H1 (cell line): ENCODE measurements at regions not wholly inside any gene's neighbourhood (a gene's known extent, or its start where the extent isn't known, plus 50 kb on each side); places are given as distances from the start of the nearest gene placed in this dataset.

Experiments
- CTCF ChIA-PET: fragments of 300-600 bp; sonication (Branson Sonifier 250); formaldehyde crosslinking; loops from one replicate; lab custom pipeline; 2021; ENCODE audit not compliant: partially characterized antibody; lab: Charles Lee
- POLR2A ChIA-PET: fragments of 300-600 bp; sonication (Branson Sonifier 250); formaldehyde crosslinking; loops from one replicate; lab custom pipeline; 2021; ENCODE audit warnings: inconsistent platforms; ENCODE audit not compliant: partially characterized antibody; lab: Charles Lee
- DNase-seq, 2 experiments: peaks; one replicate each; pipeline versions ENCODE4 v3.0.0 to v3.0.0-alpha.2; 2010 to 2022; ENCODE audit warnings: low spot score in 2 of 2, low read depth in 1 of 2, mixed read lengths in 1 of 2
- FAIRE-seq: peaks from 2 replicates; lab custom pipeline; 2011; peaks lifted over from hg19 to GRCh38; lab: Jason Lieb, UNC
- H2AFZ ChIP-seq: 2 replicates; pipeline ENCODE4 v1.8.1; 2012; ENCODE audit warnings: low read length, inconsistent platforms
- H2AK5ac ChIP-seq: 2 replicates; pipeline ENCODE4 v1.6.1; 2013; ENCODE audit warnings: low read depth, low read length
- H2BK120ac ChIP-seq: replicated peaks from 2 replicates; pipeline ENCODE3; 2013; ENCODE audit warnings: low read depth, low read length, inconsistent platforms
- H2BK12ac ChIP-seq: 2 replicates; pipeline ENCODE4 v1.6.1; 2013; ENCODE audit warnings: low read depth, low read length
- H2BK15ac ChIP-seq: 2 replicates; pipeline ENCODE4 v1.6.1; 2013; ENCODE audit warnings: low read length
- H2BK20ac ChIP-seq: 2 replicates; pipeline ENCODE4 v1.6.1; 2013; ENCODE audit warnings: low read length
- H2BK5ac ChIP-seq: 2 replicates; pipeline ENCODE4 v1.6.1; 2013; ENCODE audit warnings: low read depth, low read length
- H3K14ac ChIP-seq: 2 replicates; pipeline ENCODE4 v1.6.1; 2013; ENCODE audit warnings: inconsistent platforms; ENCODE audit not compliant: insufficient read length
- H3K18ac ChIP-seq: 2 replicates; pipeline ENCODE4 v1.6.1; 2013; ENCODE audit warnings: low read length; ENCODE audit errors: extremely low read depth
- H3K23ac ChIP-seq: 2 replicates; pipeline ENCODE4 v1.6.1; 2013; ENCODE audit warnings: inconsistent platforms; ENCODE audit not compliant: insufficient read length
- H3K23me2 ChIP-seq: 2 replicates; pipeline ENCODE4 v1.6.1; 2013; ENCODE audit warnings: low read depth, low read length
- H3K27ac ChIP-seq: 2 replicates; pipeline ENCODE4 v1.6.1; 2011; ENCODE audit warnings: low read depth, low read length, inconsistent platforms
- H3K27me3 ChIP-seq, 4 experiments: replicated peaks in 1 of 4; 1 replicate in 1 of 4; 2 replicates in 3 of 4; pipeline versions ENCODE4 v1.6.1 to v1.8.1; 2011 to 2013; ENCODE audit warnings: low read length in 3 of 4, mild to moderate bottlenecking in 3 of 4, inconsistent platforms in 2 of 4, mixed read lengths in 2 of 4, moderate library complexity in 1 of 4; ENCODE audit not compliant: control insufficient read depth in 3 of 4, insufficient read depth in 3 of 4; ENCODE audit errors: extremely low read depth in 1 of 4
- H3K36me3 ChIP-seq, 4 experiments: 2 replicates each; pipeline versions ENCODE4 v1.6.1 to v1.8.1; 2011 to 2013; ENCODE audit warnings: mild to moderate bottlenecking in 4 of 4, low read length in 3 of 4, moderate library complexity in 2 of 4, control low read depth in 1 of 4, inconsistent platforms in 1 of 4; ENCODE audit not compliant: insufficient read depth in 4 of 4, control insufficient read depth in 2 of 4
- H3K4ac ChIP-seq: replicated peaks from 2 replicates; pipeline ENCODE3; 2013; ENCODE audit warnings: low read length, low read depth, mixed read lengths, inconsistent platforms; ENCODE audit not compliant: insufficient read length
- H3K4me1 ChIP-seq, 4 experiments: replicated peaks in 1 of 4; 1 replicate in 1 of 4; 2 replicates in 3 of 4; pipeline versions ENCODE4 v1.6.1 to v1.8.1; 2011 to 2013; ENCODE audit warnings: low read length in 3 of 4, inconsistent platforms in 2 of 4, mixed read lengths in 1 of 4; ENCODE audit not compliant: insufficient read depth in 4 of 4, control insufficient read depth in 3 of 4
- H3K4me2 ChIP-seq, 2 experiments: 2 replicates each; pipeline versions ENCODE4 v1.6.1 to v1.8.1; 2011 to 2013; ENCODE audit warnings: low read depth in 2 of 2, low read length in 2 of 2, control low read depth in 1 of 2, inconsistent platforms in 1 of 2, mild to moderate bottlenecking in 1 of 2; ENCODE audit not compliant: insufficient read depth in 1 of 2
- H3K4me3 ChIP-seq, 4 experiments: fragments of 200-600, 300-600 bp in 1 of 4; sonication (generic), shearing (Covaris generic), sonication (Bioruptor Twin) in 1 of 4; 2 replicates each; pipeline versions ENCODE4 v1.5.1 to v1.8.1; 2011 to 2016; ENCODE audit warnings: low read length in 4 of 4, low read depth in 3 of 4, control low read depth in 2 of 4, inconsistent platforms in 2 of 4, mild to moderate bottlenecking in 2 of 4, mixed read lengths in 1 of 4, moderate library complexity in 1 of 4; ENCODE audit not compliant: insufficient read depth in 2 of 4; ENCODE audit errors: extremely low read depth in 1 of 4
- H3K56ac ChIP-seq: replicated peaks from 2 replicates; pipeline ENCODE3; 2013; ENCODE audit warnings: low read depth, mild to moderate bottlenecking, mixed read lengths, low read length, inconsistent platforms; ENCODE audit not compliant: insufficient read length
- H3K79me1 ChIP-seq: 2 replicates; pipeline ENCODE4 v1.6.1; 2013; ENCODE audit warnings: low read depth, low read length, control low read depth
- H3K79me2 ChIP-seq, 2 experiments: 2 replicates each; pipeline versions ENCODE4 v1.6.1 to v1.8.1; 2012 to 2013; ENCODE audit warnings: low read length in 2 of 2, mild to moderate bottlenecking in 2 of 2, inconsistent platforms in 1 of 2; ENCODE audit not compliant: insufficient read depth in 2 of 2, control insufficient read depth in 1 of 2
- H3K9ac ChIP-seq, 4 experiments: replicated peaks in 1 of 4; 1 replicate in 1 of 4; 2 replicates in 3 of 4; pipeline versions ENCODE4 v1.6.1 to v1.8.1; 2011 to 2013; ENCODE audit warnings: low read depth in 3 of 4, low read length in 3 of 4, control low read depth in 2 of 4, mild to moderate bottlenecking in 2 of 4, moderate library complexity in 2 of 4, inconsistent platforms in 1 of 4; ENCODE audit errors: extremely low read depth in 1 of 4
- H3K9me3 ChIP-seq, 2 experiments: 2 replicates each; pipeline versions ENCODE4 v1.6.1 to v1.8.1; 2012 to 2013; ENCODE audit warnings: mild to moderate bottlenecking in 2 of 2, moderate library complexity in 2 of 2, control low read depth in 1 of 2, inconsistent platforms in 1 of 2, low read depth in 1 of 2, low read length in 1 of 2, mixed read lengths in 1 of 2; ENCODE audit not compliant: insufficient read depth in 2 of 2
- H4K20me1 ChIP-seq, 2 experiments: replicated peaks in 1 of 2; 2 replicates each; pipeline versions ENCODE3 to v1.8.1; 2011 to 2013; ENCODE audit warnings: inconsistent platforms in 2 of 2, low read length in 2 of 2, mild to moderate bottlenecking in 1 of 2; ENCODE audit not compliant: insufficient read depth in 2 of 2, control insufficient read depth in 1 of 2
- H4K5ac ChIP-seq: 2 replicates; pipeline ENCODE4 v1.6.1; 2013; ENCODE audit warnings: low read length, low read depth, mixed read lengths, inconsistent platforms; ENCODE audit not compliant: insufficient read length
- H4K8ac ChIP-seq: 2 replicates; pipeline ENCODE4 v1.8.0; 2013; ENCODE audit warnings: mild to moderate bottlenecking, moderate library complexity, low read length, inconsistent platforms; ENCODE audit not compliant: insufficient read depth; ENCODE audit errors: extremely low read depth
- H4K91ac ChIP-seq: replicated peaks from 2 replicates; pipeline ENCODE3; 2013; ENCODE audit warnings: low read length, mixed read lengths, inconsistent platforms; ENCODE audit not compliant: insufficient read length
- MAFK ChIP-seq: IDR thresholded peaks from 2 replicates; pipeline ENCODE4 v1.6.1; 2012; ENCODE audit warnings: low read depth, mild to moderate bottlenecking, improper control_type of control experiment, low read length
- SP2 ChIP-seq: IDR thresholded peaks from 2 replicates; pipeline ENCODE4 v1.6.1; 2012; ENCODE audit warnings: mild to moderate bottlenecking, low read length, inconsistent platforms
- SP4 ChIP-seq: IDR thresholded peaks from 2 replicates; pipeline ENCODE4 v1.6.1; 2012; ENCODE audit warnings: low read length, inconsistent platforms
- TAF7 ChIP-seq: optimal IDR thresholded peaks from 2 replicates; pipeline ENCODE3; 2011; ENCODE audit warnings: low read depth, mild to moderate bottlenecking, inconsistent platforms, low read length, moderate library complexity, borderline replicate concordance
- YY1 ChIP-seq: IDR thresholded peaks from 2 replicates; pipeline ENCODE4 v1.6.1; 2011; ENCODE audit warnings: low read depth, mild to moderate bottlenecking, low read length
- WGBS, 2 experiments: shearing (Covaris generic) in 1 of 2; methylation state at CpG; one replicate each; pipeline versions ENCODE4 v1.1.6 to v1.1.7; 2013 to 2015; ENCODE audit warnings: low lambda C conversion rate in 2 of 2, mixed read lengths in 2 of 2, inconsistent platforms in 1 of 2, low coverage in 1 of 2, missing lambda C conversion rate in 1 of 2; ENCODE audit not compliant: insufficient replicate concordance in 2 of 2, insufficient coverage in 1 of 2, insufficient read length in 1 of 2; ENCODE audit errors: extremely low coverage in 1 of 2, missing lambda C conversion rate in 1 of 2; 5-methylcytosine and 5-hydroxymethylcytosine counted together

GRCh38 chr6:802701-803100 is 109.8 kb upstream of the EXOC2 start:
- Histone ChIP-seq H2BK12ac (no peak overlapping the region), H3K14ac (no peak overlapping the region), H3K23me2 (no peaks in the 10 kb centered on the region), H4K91ac (no peak overlapping the region), H3K79me1 (no peaks in the 10 kb centered on the region), H3K56ac (no peak overlapping the region), H2AFZ (no peak overlapping the region), H2AK5ac (no peak overlapping the region), H3K4me2 (no peak overlapping the region), H2BK5ac (no peak overlapping the region), H3K18ac (no peak overlapping the region), H2BK15ac (no peak overlapping the region), H3K23ac (no peak overlapping the region), H3K27me3 (no peaks in the 10 kb centered on the region; a peak in 1 of 7 replicates), H4K5ac (no peak overlapping the region), H3K4me3 (no peak overlapping the region), H2BK120ac (no peak overlapping the region), H4K8ac (no peak overlapping the region), H3K27ac (no peak overlapping the region), H4K20me1 (no peaks in the 10 kb centered on the region), H3K4ac (no peak overlapping the region), H2BK20ac (no peak overlapping the region), H3K4me1 (peaks cover 0 to 8% (median 2%) of the 10 kb centered on the region in 4 experiments; a peak in 1 of 7 replicates), H3K9ac (no peak overlapping the region), H3K36me3 (no peaks in the 10 kb centered on the region), H3K79me2 (no peaks in the 10 kb centered on the region), H3K9me3 (no peaks in the 10 kb centered on the region; a peak in 1 of 4 replicates)
- FAIRE-seq, result no peak
- WGBS, 2 experiments, result 84% methylated on average over 9 of the region's 9 CpGs; no CpG with 5 or more reads in 1 of the 2 experiments
- CTCF ChIA-PET, result interaction anchor here (1.3 to 3.0 kb wide), 2 partner anchors 11 to 15 kb away, joined by 5 to 9 read pairs; no protein-coding TSS in a partner anchor
- POLR2A ChIA-PET, result no interaction called here
- TF ChIP-seq YY1, result no peak
- no peak for TF ChIP-seq SP4
- no peak for TF ChIP-seq SP2
- TF ChIP-seq TAF7, result no peak
- TF ChIP-seq MAFK, result no peak
- DNase-seq, result no peak
